HFF-Myc (cell line): ENCODE measurements at regions not wholly inside any gene's neighbourhood (a gene's known extent, or its start where the extent isn't known, plus 50 kb on each side); places are given as distances from the start of the nearest gene placed in this dataset.
"Not testable (repeated sequence)": the region's sequence is repeated elsewhere in the genome, so short reads cannot be mapped to it uniquely, and the experiment has no call there.

ENCODE experiments used
- DNase-seq: peaks from one replicate; pipeline ENCODE4 v3.0.0-alpha.2; 2011; ENCODE audit warnings: low read depth; ENCODE audit errors: extremely low read depth
- H3K4me3 ChIP-seq: replicated peaks from 2 replicates; pipeline ENCODE4 v1.5.1; 2011; ENCODE audit warnings: low read depth, mild to moderate bottlenecking, control low read depth, low read length
- CTCF ChIP-seq: IDR thresholded peaks from 2 replicates; pipeline ENCODE4 v1.5.1; 2012; ENCODE audit warnings: mild to moderate bottlenecking, low read depth, low read length, control low read depth; ENCODE audit errors: missing control alignments

DNA sequence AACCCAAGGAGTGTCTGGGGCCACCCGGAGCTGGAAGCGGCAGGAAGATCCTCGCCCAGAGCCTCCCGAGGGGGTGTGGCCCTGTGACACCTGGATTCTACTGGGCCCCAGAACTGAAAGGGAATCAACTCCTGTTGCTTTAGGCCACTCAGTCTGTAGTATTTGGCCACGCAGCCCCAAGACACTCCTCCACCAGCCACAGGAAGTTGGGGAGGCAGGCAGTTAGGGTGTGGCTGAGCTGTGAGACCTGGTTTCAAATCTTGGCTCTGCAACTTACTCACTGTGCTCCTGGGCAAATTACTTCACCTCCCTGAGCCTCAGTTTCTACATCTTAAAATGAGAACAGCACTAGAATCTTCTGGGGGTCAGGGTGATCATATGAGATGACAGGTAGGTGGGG lies 119.8 kb upstream of the PPP1R26 start:
- no peak overlapping the region for H3K4me3 ChIP-seq
- DNase-seq = no peak
- TF ChIP-seq CTCF = no peak

DNA sequence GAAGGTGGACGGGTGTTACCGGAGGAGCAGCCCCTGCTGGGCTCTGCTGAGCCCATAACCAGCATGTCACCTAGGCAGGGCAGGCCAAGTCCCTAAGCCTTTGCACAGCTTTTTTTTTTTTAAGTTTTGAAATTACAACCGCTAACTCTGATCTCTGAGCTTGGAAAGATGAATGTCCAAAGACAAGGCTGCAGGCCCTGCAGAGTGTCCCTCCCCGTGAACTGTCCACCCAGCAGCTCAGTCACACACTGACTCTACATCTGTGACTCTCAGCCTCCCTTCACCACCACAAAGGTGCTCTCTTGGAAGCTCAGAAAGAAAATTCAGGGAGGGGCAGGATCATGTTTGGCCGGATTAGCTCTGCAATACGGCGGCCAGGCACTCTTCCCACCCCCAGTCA lies 119.0 kb upstream of the PPP1R26 start:
- no peak for TF ChIP-seq CTCF
- no peak for DNase-seq
- H3K4me3 ChIP-seq = no peak overlapping the region

GRCh38 chr9:135361668-135362067 lies 117.9 kb upstream of the PPP1R26 start:
- DNase-seq, H3K4me3 ChIP-seq: not testable (repeated sequence)

DNA sequence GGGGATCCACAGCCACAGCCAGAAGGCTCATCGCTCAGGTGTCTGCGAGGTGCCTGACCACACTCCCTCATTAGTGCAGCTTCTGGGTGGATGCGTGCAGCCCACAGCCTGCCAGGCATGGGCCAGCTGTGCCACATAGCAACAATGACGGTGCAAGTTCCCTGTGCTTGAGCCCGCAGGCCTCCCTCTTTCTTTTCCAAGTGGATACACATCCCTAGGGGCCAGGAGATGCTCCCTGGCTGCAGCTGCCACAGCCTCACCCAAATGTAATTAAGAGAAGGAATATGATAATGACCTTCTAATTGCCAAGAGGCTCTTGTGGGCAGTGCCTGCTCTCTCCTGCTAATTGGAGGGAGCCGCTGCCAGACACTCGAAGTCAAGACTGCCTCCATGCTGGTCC lies 116.0 kb upstream of the PPP1R26 start:
- TF ChIP-seq CTCF = no peak
- DNase-seq = no peak
- H3K4me3 ChIP-seq = no peak overlapping the region

DNA sequence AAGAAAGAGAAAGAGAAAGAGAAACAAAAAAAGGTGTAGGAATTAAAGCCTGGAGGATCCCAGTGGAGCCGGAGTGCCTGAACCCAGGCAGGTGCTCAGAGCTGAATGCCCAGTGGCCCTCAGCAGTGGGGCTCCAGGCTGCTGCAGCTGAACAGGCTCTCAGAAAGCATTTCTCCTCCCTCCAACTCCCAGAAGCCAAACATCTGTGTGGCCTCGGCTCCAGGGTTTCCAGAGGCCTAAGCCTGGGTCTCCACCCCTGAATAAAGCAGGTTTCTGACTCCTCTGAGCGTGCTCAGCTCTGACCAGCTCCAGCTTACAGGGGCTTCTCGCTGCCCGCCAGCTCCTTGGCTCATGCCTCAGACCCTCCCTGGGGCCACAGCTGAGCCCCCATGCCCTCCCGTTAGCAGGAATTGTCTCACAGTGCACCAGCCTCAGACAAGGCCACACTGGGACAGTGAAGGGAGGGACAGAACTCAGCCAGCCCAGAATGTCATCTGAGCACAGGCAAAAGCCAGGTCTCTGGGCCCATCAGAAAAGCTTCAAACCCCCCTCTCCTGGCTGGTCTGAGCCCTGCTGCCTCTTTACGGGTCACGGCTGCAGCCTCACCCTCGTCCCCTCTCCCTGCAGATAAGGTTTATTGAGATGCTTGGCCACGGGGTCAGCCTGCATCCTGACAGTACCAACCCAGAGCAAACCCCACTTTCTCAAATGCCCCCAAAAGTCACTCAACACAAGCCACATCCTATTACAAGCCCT lies 114.4 kb upstream of the PPP1R26 start:
- no peak for TF ChIP-seq CTCF
- no peak overlapping the region for H3K4me3 ChIP-seq
- DNase-seq = no peak

GRCh38 chr9:135366104-135366503 lies 113.5 kb upstream of the PPP1R26 start:
- no peak for TF ChIP-seq CTCF
- no peak overlapping the region for H3K4me3 ChIP-seq
- DNase-seq = no peak

GRCh38 chr9:135369412-135369990 lies 110.1 kb upstream of the PPP1R26 start:
- H3K4me3 ChIP-seq = no peak overlapping the region
- no peak for TF ChIP-seq CTCF
- no peak for DNase-seq
